Stimulated activated CD8-positive, alpha-beta memory T cell treated with anti-CD3 and anti-CD28 coated beads, Interleukin-7, amount 100 ng/mL, for 48 hours (primary cell): ENCODE measurements at regions not wholly inside any gene's neighbourhood (a gene's known extent, or its start where the extent isn't known, plus 50 kb on each side); places are given as distances from the start of the nearest gene placed in this dataset.

Experiments used
- DNase-seq, 2 donors: peaks; one replicate each; pipeline ENCODE4 v3.0.0-alpha.2; 2020; ENCODE audit warnings: low read depth in 1 of 2; ENCODE audit errors: extremely low read depth in 1 of 2

DNA sequence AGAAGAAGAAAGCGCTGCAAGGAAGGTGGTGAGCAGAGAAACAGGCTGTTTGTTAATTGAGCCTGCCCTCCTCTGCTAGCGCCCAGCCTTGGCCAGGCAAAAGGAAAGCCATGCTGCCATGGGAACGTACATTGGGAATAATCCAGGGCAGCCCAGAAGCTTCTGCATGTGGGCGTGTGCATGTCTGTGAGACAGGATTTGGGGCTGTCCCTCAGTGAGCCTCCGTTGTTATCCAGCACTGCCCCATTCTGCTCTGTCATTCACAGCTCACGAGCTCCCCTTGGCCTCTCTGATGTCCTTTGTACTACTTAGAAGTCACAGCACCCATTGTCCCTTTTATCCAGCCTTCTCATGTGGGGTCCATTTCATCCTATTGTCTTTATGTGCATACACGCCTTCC is 239.1 kb upstream of the ROPN1 start:
- DNase-seq: no peak

DNA sequence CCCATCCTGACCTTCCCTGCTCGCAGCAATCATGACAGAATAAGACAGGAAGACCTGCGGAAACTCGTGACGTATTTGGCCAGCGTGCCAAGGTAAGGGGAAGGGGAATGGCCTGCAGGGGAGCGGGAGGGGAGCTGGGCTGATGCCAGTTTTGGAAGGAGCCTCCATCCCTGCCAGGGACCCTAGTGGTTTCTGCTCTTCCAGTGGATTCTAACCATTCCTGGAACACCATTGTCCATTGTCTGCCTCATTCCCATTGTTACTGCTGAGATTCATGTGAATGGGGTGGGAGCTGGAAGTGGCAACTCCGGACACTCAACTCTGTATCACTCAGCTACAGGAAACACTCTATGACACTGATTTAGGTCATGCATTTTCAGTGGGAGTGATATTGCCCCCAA is 242.9 kb upstream of the ROPN1 start:
- no peak for DNase-seq

DNA sequence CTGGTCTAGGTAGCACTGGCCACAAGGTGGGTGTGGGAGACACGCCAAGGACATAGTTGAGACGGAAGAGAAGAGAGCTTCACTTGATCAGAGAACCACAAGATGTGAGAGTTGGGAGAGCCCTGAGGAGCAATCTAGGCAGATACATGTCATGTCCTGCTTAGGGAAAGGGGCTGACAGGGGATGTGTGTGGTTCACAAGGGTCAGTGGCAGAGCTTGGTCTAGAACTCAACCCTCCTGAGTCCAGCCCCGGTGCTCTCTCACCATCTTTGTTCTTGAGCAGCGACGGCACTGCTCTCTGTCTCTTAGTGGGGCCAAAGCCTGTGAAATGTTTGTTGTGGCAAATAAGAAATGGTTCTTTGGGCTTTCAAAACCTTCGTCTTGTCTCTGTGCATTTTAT is 243.5 kb upstream of the ROPN1 start:
- DNase-seq: no peak

DNA sequence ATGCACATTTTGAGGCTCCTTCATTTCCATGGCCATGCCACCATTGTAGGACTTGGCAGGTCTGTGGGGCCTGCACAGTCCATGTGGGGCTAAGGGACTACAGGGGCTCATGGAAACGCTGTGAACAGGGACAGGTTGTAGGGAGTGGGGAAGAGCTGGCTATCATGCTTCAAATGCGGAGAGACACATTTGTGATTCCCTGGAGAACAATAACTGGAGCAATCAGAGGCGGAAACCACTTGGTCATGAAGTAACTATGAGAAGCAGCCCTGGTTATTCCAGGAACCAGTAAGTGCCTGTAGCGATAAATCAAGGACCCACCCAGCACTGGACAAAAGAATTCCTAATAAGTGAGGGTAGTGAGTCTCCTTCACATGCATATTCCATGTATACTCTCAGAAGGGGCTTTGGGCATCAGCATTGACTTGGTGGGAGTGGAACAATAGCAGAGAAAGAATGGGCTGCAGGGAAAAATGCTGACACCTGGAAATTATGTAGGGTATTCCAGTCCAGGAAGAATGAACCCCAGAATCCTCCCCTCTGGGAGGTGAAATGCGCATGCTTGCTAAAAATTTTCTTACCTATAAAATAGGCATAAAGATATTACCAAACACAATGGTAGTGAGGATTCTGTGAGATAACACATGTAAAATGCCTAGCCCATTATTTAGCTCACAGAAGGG is 251.4 kb upstream of the ROPN1 start:
- DNase-seq: no peak

DNA sequence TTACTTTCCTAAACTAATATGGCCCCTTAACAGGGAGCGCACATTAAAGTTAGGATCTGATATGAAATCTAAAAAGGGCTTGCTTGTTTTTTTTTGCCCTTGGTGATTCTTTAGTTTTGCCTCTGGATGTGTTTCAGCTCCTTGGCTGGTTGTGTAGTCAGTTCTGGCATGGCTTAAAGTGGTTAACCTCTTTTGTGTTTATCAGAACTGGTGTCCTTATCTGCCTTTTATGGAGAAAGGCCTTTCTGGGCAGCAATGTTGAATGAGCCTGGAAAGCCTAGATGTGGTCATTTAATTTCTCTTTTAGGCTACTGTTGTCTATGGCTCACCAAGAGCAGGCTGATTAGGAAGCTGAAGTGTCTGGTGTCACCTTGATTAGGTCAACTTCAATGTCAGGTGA is 254.5 kb upstream of the ROPN1 start:
- no peak for DNase-seq

DNA sequence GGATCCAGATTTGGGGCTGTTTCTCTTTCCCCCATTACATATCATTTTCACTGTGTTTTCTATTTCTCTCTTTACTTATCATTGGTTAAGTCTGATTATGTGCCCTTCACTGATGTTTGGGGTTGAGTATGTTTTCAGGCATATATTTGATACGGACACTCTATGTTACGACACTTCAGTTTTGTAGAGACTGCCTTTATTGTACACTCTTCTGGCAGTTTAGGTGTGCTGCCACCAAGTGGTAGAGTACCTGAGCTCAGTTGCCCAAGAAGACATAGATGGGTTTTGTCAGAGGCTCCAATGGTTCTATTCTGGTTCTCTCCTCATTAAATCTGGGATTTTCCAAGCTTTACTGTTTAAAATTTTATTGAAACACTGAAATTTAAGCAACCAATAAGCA is 255.0 kb upstream of the ROPN1 start:
- DNase-seq: no peak

DNA sequence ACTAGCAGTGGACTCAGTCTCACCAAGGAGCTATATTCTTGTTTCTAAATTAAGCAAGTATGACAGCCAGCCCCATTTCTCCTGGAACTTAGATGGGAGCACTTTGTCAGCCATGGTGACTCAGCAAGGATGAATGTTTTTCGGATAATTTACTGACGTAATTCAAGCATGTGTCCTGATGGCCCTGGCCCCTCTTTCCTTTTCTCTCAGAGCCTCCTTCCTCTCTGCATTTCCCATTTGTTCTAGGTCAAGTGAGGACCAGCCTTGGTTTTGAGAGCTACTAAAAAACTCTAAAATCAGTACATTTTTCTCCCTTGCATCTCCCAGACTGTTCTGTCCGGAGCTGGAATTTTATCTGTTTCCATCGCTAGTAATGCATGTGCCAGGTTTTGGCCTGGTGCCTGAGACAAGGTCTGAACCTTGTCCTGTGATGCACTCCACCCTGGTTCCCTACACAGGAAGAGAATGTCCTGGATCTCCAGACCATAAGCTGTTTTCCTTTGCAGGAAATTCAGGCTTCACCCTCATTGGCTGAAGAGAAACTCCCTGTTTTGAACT is 256.6 kb upstream of the ROPN1 start:
- no peak for DNase-seq

DNA sequence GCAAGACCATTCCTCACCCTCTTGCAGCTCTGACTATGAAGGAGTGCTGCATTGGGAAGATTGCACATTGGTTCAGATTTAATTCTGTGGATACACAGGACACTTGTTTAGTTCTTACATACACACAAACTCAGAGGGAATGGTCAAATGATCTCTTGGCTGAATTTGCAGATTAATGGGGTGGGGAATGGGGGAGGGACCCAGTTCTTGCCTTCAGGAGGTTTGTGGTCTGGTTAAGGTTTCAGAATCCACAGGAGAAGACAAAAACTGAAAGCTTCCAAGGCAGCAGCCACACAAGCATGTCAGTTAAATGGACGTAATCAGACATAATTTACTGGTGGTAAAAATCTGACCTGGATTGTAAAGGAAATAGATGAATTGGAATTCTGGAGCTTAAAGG is 257.1 kb upstream of the ROPN1 start:
- DNase-seq: no peak

DNA sequence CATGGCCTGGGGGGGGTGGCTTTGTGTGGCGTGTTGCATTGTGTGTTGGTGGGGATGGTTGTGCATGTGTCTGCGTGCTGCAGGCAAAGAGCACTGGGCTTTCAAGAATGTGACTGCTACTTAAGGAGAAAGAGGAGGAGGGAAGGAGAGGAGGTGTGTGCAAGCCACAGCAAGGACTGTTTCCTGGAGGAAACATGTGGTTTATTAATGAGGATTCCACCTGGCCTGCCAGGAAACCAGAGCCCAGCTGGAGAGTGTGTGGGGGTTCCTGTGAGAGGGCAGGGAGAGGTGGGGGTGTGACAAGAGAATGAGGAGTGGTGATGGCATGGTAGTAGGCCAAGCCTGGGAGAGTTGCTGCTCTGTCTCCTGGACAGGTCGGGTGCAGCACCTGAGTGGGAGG is 258.1 kb upstream of the ROPN1 start:
- no peak for DNase-seq

DNA sequence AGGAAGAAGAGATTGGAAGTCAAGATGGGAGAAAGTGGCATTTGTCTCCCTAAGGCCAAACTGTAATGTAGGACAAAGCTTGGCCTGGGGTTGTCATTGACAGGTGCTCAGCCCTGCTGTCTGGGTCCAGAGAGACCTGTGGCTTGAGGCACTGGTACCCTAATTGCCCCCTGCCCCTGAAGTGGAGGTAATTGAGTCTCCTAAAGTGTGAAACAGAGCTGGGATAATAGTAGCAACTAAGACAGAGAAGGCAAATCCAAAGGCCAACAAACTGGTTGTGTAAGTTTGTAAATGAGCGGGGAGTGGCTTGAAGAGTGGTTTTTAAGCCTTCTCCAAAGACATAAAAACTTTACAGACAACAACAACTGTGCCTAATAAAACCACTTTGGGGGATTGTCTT is 264.2 kb upstream of the ROPN1 start:
- no peak for DNase-seq

DNA sequence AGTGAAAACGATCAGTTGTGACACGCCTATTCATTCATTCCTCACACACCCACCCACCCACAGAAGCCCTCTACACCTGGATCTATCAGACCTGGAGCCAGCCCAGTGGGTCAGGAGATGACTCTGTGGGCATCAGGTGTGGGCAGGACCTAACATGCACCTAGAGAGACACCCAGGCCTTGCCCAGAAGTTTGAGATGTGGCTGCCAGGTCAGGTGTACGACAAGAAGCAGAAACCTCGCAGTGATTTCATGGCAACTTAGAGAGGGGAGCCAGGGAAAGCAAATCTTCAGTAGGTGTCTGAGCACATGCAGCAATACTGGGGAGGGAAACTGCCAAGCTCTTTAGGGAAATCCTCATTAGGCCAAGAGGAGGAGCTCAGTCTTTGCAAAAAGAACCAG is 264.7 kb upstream of the ROPN1 start:
- DNase-seq: no peak

DNA sequence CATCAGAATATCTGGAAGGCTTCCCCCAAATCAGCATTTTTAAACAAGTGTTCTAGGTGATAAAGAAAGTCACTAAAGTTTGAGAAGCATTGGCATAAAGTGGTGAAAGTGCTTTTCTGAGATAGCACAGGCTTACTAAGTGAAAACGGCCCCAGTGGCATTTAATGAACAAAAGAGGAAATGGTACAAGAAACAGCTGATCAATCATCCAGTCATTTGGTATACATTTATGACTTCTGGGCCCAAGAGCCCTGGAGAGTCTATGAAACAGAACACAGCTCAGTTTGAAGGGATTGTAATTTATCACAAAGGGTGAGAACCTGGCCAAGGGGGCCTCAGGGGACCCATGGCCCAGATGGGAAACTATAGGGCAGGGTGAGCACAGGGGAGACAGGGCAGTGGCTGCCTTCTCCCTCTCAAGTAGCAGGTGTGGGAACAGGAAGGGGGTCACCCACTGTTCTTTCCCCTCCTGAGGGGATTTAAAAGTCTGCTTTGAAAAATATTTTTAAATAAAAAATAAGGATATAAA is 265.5 kb upstream of the ROPN1 start:
- no peak for DNase-seq

DNA sequence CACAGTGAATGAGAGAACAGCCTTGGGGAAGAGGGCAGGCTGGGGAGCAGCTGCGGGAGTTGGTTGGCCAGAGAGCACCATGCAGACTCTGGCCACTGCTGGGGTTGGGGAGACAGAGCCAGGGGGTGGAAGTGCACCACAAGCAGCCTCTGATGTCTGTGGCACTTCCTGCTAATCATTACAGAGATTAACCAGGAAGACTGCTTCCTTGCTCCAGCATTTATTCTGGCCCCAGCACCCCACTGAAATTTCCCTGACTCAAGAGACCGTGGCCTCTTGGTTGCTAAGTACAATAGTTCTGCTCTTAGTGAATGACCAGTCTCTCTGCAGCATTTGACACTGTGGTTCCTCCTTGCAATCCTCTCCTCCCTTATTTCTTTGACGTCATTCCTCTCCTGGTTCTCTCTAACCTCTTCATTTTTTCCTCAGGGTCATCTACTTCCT is 266.2 kb upstream of the ROPN1 start:
- no peak for DNase-seq

DNA sequence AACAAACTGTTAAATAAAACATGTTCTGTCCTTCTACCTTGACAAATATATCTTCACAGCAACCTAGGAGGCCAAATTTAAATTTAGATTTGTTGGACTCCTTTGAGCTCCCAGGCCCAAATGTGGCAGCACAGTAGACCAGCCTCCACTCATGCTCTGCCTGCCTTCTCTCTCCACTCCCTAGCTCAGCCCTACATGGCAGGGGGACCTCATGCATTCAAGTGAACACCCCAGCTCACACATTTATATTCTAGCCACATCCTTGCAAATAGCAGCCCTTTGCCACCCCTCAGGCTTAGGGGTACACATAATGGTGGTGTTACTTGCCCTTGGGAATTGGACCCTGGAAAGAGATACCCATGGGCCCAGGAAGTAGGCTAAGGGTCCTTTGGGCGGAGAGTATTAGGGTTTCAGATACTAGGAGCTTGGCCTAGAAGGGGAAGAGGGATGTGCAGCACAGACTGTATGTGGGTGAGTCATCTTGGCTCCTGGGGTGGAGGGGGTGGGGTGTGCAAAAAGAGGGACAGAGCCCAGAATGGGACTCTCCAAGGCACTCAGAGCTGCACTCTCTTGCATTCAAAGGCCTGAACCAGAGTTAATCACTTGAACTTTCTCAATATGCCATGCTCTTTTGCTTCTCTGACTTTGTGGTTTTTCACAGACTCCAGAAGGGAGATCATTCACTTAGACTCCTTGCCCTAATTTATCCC is 268.4 kb upstream of the ROPN1 start:
- DNase-seq: no peak

DNA sequence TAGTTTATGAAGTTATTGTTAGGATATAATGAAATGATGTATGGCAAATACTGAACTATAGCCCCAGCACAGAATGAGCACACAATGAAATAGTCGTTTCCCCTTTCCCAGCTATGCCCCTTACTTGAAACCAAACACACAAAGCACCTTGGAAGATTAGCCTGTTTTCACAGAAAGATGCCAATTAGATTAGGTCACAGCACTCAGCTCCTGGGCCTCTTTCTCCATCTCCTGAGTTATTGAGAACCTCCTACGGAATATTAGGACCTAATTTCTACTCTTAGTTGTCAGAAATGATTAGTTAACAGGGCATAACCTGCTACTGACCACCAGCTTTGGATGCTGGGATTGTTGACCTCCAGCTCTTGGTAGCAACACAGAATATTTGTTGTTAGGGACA is 269.4 kb upstream of the ROPN1 start:
- DNase-seq: no peak

DNA sequence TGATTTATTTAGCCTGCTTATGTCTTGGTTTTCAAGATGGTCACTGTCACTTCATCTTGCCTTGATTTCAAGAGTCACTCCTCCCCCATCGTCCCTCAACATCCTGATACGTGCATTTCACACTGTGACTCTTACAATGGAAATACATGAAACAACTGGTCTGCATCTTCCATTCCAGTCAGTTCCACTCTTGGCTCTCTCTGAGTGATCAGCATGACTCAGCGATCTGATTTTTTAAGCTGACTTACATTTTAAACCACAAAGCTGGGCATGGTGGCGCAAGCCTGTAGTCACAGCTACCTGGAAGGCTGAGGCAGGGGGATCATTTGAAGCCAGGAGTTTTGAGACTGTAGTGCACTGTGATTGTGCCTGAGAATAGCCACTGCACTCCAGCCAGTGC is 271.2 kb upstream of the ROPN1 start:
- DNase-seq: no peak

DNA sequence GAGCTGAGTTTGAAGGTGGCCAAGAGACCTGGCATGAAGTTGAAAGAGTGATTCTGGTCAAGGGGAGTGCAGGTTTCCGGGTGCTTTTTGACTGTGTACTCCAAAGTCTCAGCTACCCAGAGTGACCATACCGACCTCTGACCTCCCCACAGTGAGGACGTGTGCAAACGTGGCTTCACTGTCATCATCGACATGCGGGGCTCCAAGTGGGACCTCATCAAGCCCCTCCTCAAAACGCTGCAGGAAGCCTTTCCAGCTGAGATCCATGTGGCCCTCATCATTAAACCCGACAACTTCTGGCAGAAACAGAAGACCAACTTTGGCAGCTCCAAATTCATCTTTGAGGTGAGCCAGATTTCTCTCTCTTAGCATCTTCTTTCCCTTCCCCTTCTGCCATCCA is 272.4 kb upstream of the ROPN1 start:
- no peak for DNase-seq

DNA sequence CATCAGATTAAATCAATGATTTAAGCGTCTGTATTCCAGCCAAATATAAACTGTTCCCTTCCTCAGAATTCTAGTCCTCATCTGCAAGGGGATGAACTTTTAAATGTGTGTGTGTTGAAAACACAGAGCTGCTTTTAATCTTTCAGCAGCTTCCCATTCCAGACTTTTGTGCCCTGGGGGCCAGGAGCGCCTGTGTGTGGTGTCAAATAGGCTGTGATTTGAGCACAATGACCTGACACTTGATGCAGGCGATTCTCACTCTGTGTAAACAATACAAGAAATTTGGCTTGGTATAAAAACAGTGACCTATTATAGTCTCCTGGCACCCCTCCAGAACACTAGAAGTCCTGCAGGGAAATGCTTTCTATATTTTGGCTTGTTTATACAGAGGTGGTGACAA is 274.6 kb upstream of the ROPN1 start:
- no peak for DNase-seq

DNA sequence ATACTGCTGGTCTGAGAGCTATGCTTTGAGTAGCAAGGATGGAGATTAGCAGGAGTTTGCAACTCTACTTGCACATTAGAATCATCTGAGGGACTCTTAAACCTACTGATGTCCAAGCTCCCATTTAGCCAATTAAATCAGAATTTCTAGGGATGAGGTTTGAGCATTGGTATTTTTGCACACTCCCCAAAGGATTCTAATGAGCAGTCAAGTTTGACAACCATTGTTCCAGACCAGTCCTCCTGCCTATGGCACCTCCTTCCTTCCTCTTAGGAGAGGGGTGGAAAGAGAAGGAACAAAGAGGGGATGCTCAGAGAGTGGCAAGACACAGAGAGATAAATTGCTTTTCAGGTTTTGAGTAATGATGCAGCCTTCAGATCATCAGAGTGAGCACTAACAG is 275.5 kb upstream of the ROPN1 start:
- DNase-seq: no peak

DNA sequence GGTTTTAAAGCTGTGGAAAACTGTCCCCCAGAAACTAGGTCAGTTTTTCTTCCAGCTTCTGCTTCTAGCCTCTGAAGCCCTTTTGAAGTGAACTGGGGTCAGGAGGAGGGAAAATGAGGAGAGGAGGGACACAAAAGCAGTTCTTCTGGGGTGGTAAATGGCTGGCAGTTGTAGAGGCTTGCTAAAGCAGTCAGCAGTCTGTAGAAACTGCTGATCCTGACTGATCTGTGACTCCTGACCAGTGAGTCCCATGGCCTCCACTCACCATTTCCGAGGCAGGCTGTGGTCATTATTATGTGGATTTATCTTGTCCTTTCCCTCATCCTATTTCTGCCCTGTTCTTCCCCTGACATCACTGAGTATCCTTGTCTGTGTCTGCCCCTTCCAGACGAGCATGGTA is 276.4 kb upstream of the ROPN1 start:
- DNase-seq: no peak

DNA sequence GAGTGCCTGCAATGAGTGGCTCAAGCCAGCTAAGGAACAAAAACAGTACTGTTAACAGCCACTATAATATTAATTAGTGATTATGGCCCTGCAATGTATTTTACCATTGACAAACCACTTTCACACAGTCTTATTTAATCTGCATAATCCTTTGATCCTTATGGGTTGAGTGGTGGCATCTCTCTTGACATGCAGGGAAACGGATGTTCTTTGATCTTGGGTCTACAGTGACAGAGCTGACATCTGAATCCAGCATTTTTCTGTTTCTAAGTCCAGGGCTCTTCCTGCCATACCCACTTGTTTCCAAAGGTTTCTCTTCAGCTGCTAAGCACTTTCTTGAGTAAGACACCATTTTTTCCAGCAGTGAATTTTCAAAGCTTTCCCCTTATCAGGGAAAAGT is 277.7 kb upstream of the ROPN1 start:
- no peak for DNase-seq

DNA sequence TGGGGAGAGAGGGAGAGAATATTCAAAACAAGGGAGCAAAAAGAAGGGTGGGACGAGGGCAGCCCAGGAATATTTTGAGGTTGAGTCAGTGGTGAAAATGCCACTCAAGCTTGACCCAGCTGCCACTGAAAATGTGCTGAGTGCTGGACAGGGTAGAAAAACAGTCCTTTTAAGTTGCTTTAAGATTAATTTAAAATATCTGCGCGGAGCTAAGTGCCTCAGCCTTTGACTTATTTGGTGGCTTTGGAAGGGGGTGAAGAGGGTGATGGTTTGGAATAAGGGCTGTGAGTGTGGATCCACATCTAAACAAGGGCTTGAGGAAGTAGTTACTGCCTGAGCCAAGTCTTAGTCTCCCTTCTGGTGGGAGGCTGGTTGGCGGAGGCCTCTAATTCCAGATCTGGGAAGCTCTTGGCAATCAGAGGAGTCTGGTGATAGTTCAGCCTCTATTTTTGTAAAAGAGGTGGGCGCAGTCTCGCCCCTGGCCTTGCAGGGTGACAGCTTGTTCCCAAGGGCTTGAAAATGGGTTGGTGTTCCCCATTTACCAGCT is 280.8 kb upstream of the ROPN1 start:
- DNase-seq: no peak
